Mesenchymal stem cell (in vitro differentiated cells and primary cell): ENCODE measurements at regions not wholly inside any gene's neighbourhood (a gene's known extent, or its start where the extent isn't known, plus 50 kb on each side); places are given as distances from the start of the nearest gene placed in this dataset.

ENCODE experiments used
- DNase-seq: peaks from one replicate; pipeline ENCODE4 v3.0.0-alpha.2; 2013
- H2AFZ ChIP-seq: one replicate; pipeline ENCODE4 v1.6.1; 2013; ENCODE audit warnings: low read depth, mild to moderate bottlenecking, control low read depth, inconsistent platforms, low read length, moderate library complexity
- H2AK5ac ChIP-seq: 2 replicates; pipeline ENCODE4 v1.6.1; 2013; ENCODE audit warnings: low read length, moderate library complexity, mild to moderate bottlenecking, inconsistent platforms; ENCODE audit not compliant: severe bottlenecking
- H2BK120ac ChIP-seq: one replicate; pipeline ENCODE4 v1.6.1; 2013; ENCODE audit warnings: low read depth, mild to moderate bottlenecking, inconsistent platforms, low read length, moderate library complexity
- H2BK12ac ChIP-seq, 2 experiments: one replicate each; pipeline ENCODE4 v1.6.1; 2013; ENCODE audit warnings: inconsistent platforms in 2 of 2, low read length in 2 of 2, mild to moderate bottlenecking in 2 of 2, moderate library complexity in 2 of 2, control low read depth in 1 of 2
- H2BK15ac ChIP-seq: one replicate; pipeline ENCODE4 v1.6.1; 2013; ENCODE audit warnings: mild to moderate bottlenecking, low read depth, inconsistent platforms; ENCODE audit not compliant: poor library complexity, severe bottlenecking
- H2BK5ac ChIP-seq: 2 replicates; pipeline ENCODE4 v1.6.1; 2013; ENCODE audit warnings: low read depth, mild to moderate bottlenecking, low read length, control low read depth, inconsistent platforms; ENCODE audit not compliant: poor library complexity, severe bottlenecking
- H3K14ac ChIP-seq, 2 experiments: one replicate each; pipeline ENCODE4 v1.6.1; 2013; ENCODE audit warnings: inconsistent platforms in 2 of 2, low read length in 2 of 2, control low read depth in 1 of 2, mild to moderate bottlenecking in 1 of 2, moderate library complexity in 1 of 2
- H3K18ac ChIP-seq, 2 experiments: one replicate each; pipeline ENCODE4 v1.6.1; 2013; ENCODE audit warnings: inconsistent platforms in 2 of 2, low read length in 2 of 2, control low read depth in 1 of 2, low read depth in 1 of 2, mild to moderate bottlenecking in 1 of 2
- H3K23ac ChIP-seq, 2 experiments: one replicate each; pipeline ENCODE4 v1.6.1; 2013; ENCODE audit warnings: inconsistent platforms in 2 of 2, low read length in 2 of 2, mild to moderate bottlenecking in 2 of 2, moderate library complexity in 2 of 2, control low read depth in 1 of 2
- H3K27ac ChIP-seq: 2 replicates; pipeline ENCODE4 v1.5.1; 2013; ENCODE audit warnings: mild to moderate bottlenecking, moderate library complexity, low read length, control low read depth, inconsistent platforms; ENCODE audit not compliant: poor library complexity, severe bottlenecking
- H3K27me3 ChIP-seq, 2 experiments: 2 replicates each; pipeline versions ENCODE4 v1.6.1 to v1.7.0; 2013; ENCODE audit warnings: low read length in 2 of 2, mild to moderate bottlenecking in 2 of 2, moderate library complexity in 2 of 2, control low read depth in 1 of 2, inconsistent platforms in 1 of 2; ENCODE audit not compliant: control insufficient read depth in 1 of 2, insufficient read depth in 1 of 2
- H3K36me3 ChIP-seq, 2 experiments: 2 replicates each; pipeline versions ENCODE4 v1.6.1 to v1.7.0; 2013; ENCODE audit warnings: low read length in 2 of 2, control low read depth in 1 of 2, inconsistent platforms in 1 of 2, low read depth in 1 of 2, mild to moderate bottlenecking in 1 of 2; ENCODE audit not compliant: insufficient read depth in 2 of 2, control insufficient read depth in 1 of 2
- H3K4ac ChIP-seq, 2 experiments: one replicate each; pipeline ENCODE4 v1.6.1; 2013; ENCODE audit warnings: inconsistent platforms in 2 of 2, low read length in 2 of 2, mild to moderate bottlenecking in 2 of 2, moderate library complexity in 2 of 2, control low read depth in 1 of 2, low read depth in 1 of 2
- H3K4me1 ChIP-seq: 2 replicates; pipeline ENCODE4 v1.6.1; 2013; ENCODE audit warnings: low read depth, low read length, control low read depth; ENCODE audit not compliant: control insufficient read depth, insufficient read depth
- H3K4me2 ChIP-seq: 2 replicates; pipeline ENCODE4 v1.6.1; 2013; ENCODE audit warnings: low read length, mild to moderate bottlenecking, inconsistent platforms; ENCODE audit not compliant: poor library complexity, severe bottlenecking
- H3K4me3 ChIP-seq, 2 experiments: 2 replicates each; pipeline versions ENCODE4 v1.5.1 to v1.7.0; 2013; ENCODE audit warnings: low read length in 2 of 2, mild to moderate bottlenecking in 2 of 2, control low read depth in 1 of 2, low read depth in 1 of 2; ENCODE audit not compliant: insufficient read depth in 1 of 2
- H3K79me1 ChIP-seq: replicated peaks from 2 replicates; pipeline ENCODE4 v1.6.1; 2013; ENCODE audit warnings: mild to moderate bottlenecking, control low read depth, low read length, inconsistent platforms; ENCODE audit not compliant: poor library complexity, severe bottlenecking
- H3K9ac ChIP-seq: 2 replicates; pipeline ENCODE4 v1.7.0; 2013; ENCODE audit warnings: mild to moderate bottlenecking, low read length, moderate library complexity
- H3K9me3 ChIP-seq: 2 replicates; pipeline ENCODE4 v1.7.0; 2013; ENCODE audit warnings: mild to moderate bottlenecking, low read length; ENCODE audit not compliant: control insufficient read depth
- H4K8ac ChIP-seq: one replicate; pipeline ENCODE4 v1.6.1; 2013; ENCODE audit warnings: inconsistent platforms, mild to moderate bottlenecking, low read length, moderate library complexity
- H4K91ac ChIP-seq: one replicate; pipeline ENCODE4 v1.6.1; 2013; ENCODE audit warnings: mild to moderate bottlenecking, low read length, inconsistent platforms
- WGBS: methylation state at CpG from one replicate; pipeline ENCODE4 v1.1.7; 2013; ENCODE audit warnings: mixed read lengths; 5-methylcytosine and 5-hydroxymethylcytosine counted together

GRCh38 chr11:129704831-129705230, 110.8 kb upstream of the TMEM45B start:
- Histone ChIP-seq H3K18ac (no peak overlapping the region), H4K8ac (no peak overlapping the region), H3K4ac (no peak overlapping the region), H4K91ac (no peak overlapping the region), H3K4me3 (no peak overlapping the region), H3K27ac (no peak overlapping the region), H2BK12ac (no peak overlapping the region), H3K23ac (no peak overlapping the region), H3K36me3 (no peaks in the 10 kb centered on the region), H2AFZ (no peak overlapping the region), H3K14ac (no peak overlapping the region), H2AK5ac (no peak overlapping the region), H3K27me3 (peaks cover 10 to 26% of the 10 kb centered on the region in 2 experiments), H3K9me3 (no peaks in the 10 kb centered on the region), H3K9ac (no peak overlapping the region), H2BK5ac (no peak overlapping the region), H2BK120ac (no peak overlapping the region), H3K79me1 (no peaks in the 10 kb centered on the region), H3K4me2 (no peak overlapping the region), H3K4me1 (no peaks in the 10 kb centered on the region), H2BK15ac (no peak overlapping the region)
- WGBS, result 62% methylated on average over 3 of the region's 3 CpGs
- DNase-seq, result no peak

GRCh38 chr11:129705341-129705740, 110.3 kb upstream of the TMEM45B start:
- Histone ChIP-seq H3K27ac (no peak overlapping the region), H3K4me1 (no peaks in the 10 kb centered on the region), H3K4me3 (no peak overlapping the region), H2AFZ (no peak overlapping the region), H3K23ac (no peak overlapping the region), H3K9me3 (no peaks in the 10 kb centered on the region), H3K18ac (no peak overlapping the region), H3K14ac (no peak overlapping the region), H3K27me3 (peaks cover 10 to 25% of the 10 kb centered on the region in 2 experiments), H3K4ac (no peak overlapping the region), H4K91ac (no peak overlapping the region), H3K9ac (no peak overlapping the region), H2AK5ac (no peak overlapping the region), H3K4me2 (no peak overlapping the region), H2BK120ac (no peak overlapping the region), H2BK15ac (no peak overlapping the region), H3K36me3 (no peaks in the 10 kb centered on the region), H2BK12ac (no peak overlapping the region), H3K79me1 (no peaks in the 10 kb centered on the region), H2BK5ac (no peak overlapping the region), H4K8ac (no peak overlapping the region)
- 88% methylated on average over 6 of the region's 8 CpGs for WGBS
- no peak for DNase-seq

- Histone ChIP-seq H3K9ac (no peak overlapping the region), H4K8ac (no peak overlapping the region), H3K9me3 (no peaks in the 10 kb centered on the region), H3K14ac (no peak overlapping the region), H3K4ac (no peak overlapping the region), H3K36me3 (no peaks in the 10 kb centered on the region), H3K4me2 (no peak overlapping the region), H2AFZ (no peak overlapping the region), H2BK120ac (no peak overlapping the region), H3K23ac (no peak overlapping the region), H2BK15ac (no peak overlapping the region), H3K27me3 (peaks cover 10 to 19% of the 10 kb centered on the region in 2 experiments), H3K4me1 (no peaks in the 10 kb centered on the region), H2BK12ac (no peak overlapping the region), H3K27ac (no peak overlapping the region), H3K79me1 (no peaks in the 10 kb centered on the region), H2AK5ac (no peak overlapping the region), H2BK5ac (no peak overlapping the region), H3K4me3 (no peak overlapping the region), H4K91ac (no peak overlapping the region), H3K18ac (no peak overlapping the region)
- no peak for DNase-seq
- WGBS, result 89% methylated on average over 7 of the region's 7 CpGs
These were observed 109.7 kb upstream of the TMEM45B start for GRCh38 chr11:129705933-129706332.

- WGBS, result 84% methylated on average over 15 of the region's 15 CpGs
- Histone ChIP-seq H3K4me1 (no peaks in the 10 kb centered on the region), H3K9ac (no peak overlapping the region)
These were observed 105.7 kb upstream of the TMEM45B start for GRCh38 chr11:129709801-129710398.

More at GRCh38 chr11:129709801-129710398, 105.7 kb upstream of the TMEM45B start:
- Histone ChIP-seq H2BK15ac (no peak overlapping the region), H3K79me1 (no peaks in the 10 kb centered on the region), H3K36me3 (no peaks in the 10 kb centered on the region), H3K9me3 (peaks cover 6% of the 10 kb centered on the region), H3K14ac (no peak overlapping the region), H2AFZ (no peak overlapping the region), H2BK5ac (no peak overlapping the region), H3K4me3 (no peak overlapping the region), H2AK5ac (no peak overlapping the region), H3K4me2 (no peak overlapping the region), H4K8ac (no peak overlapping the region), H3K27me3 (no peaks in the 10 kb centered on the region), H3K18ac (no peak overlapping the region), H3K27ac (no peak overlapping the region), H2BK12ac (no peak overlapping the region), H4K91ac (no peak overlapping the region), H2BK120ac (no peak overlapping the region), H3K23ac (no peak overlapping the region), H3K4ac (no peak overlapping the region)
- DNase-seq, result no peak
